ENCODE measurements at regions not wholly inside any gene's neighbourhood (a gene's known extent, or its start where the extent isn't known, plus 50 kb on each side); places are given as distances from the start of the nearest gene placed in this dataset.

DNA sequence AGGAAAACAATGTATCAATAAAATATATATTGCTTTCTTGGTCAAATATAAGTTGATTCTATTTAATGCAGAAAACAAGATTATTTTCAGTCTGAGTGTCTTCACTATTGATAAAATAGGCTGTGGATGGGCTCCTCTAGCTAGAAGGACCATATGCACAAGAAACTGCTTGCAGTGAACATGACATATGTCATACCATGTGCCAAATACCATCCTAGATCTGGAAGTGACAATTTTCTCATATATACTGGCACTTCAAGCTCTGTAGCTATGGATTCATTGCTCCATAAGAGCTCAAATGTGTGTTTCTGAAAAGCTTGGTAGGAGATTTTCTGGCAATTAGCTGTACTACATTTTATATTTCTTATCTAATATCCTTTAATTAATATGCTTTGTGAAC, 95.6 kb upstream of the CDH6 start:
- no peak for DNase-seq

- DNase-seq, result no peak
Observed at GRCh38 chr5:31096238-31096865, 97.1 kb upstream of the CDH6 start.

- no peak for DNase-seq
Observed at GRCh38 chr5:31095796-31096195, 97.7 kb upstream of the CDH6 start.

GRCh38 chr5:31091501-31091900, 102.0 kb upstream of the CDH6 start:
- DNase-seq, result no peak

GRCh38 chr5:31090467-31090866, 103.0 kb upstream of the CDH6 start:
- no peak for DNase-seq

GRCh38 chr5:31086839-31087415, 106.6 kb upstream of the CDH6 start:
- no peak for DNase-seq

DNA sequence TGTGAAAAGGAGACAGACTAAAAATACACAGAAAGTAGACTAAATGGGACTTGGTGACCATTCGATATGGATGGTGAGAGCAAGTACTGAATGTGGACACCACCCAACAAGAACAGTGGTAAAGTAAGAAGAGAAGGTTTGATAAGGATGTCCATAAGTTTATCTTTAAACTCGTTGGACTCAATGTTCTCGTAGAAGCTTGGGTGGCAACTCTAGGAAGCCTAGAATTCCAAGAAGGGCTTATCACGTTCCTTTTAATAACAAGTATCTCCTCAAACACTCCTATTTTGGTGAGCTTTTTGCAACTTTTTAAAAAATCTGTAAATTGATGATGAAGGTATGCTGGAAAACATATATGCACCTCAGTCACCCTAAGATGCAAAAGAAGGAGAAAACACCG, 108.6 kb upstream of the CDH6 start:
- DNase-seq, result no peak

- no peak for DNase-seq
Observed at GRCh38 chr5:31083364-31083763, 110.1 kb upstream of the CDH6 start.

- DNase-seq, result no peak
Observed at GRCh38 chr5:31079668-31080067, 113.8 kb upstream of the CDH6 start.

DNA sequence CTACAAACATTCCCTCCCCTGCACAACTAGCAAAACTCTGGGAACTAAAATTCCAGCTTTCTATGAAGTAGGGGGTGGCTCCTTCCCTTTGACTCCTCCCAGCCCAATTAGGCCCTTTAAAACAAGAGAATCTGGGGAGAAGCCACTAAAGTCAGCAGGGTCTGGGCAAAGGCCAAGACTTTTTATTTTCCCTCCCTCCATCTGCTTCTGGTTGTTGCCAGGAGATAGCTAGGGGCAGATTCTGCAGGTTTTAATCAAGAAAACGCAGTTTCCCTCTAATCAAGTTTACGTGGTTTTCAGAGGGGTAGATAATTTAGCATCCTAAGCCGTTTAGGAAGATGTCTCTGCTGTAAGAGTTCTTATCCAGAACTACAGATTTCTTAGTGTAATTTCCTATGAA, 114.5 kb upstream of the CDH6 start:
- DNase-seq, result no peak

DNA sequence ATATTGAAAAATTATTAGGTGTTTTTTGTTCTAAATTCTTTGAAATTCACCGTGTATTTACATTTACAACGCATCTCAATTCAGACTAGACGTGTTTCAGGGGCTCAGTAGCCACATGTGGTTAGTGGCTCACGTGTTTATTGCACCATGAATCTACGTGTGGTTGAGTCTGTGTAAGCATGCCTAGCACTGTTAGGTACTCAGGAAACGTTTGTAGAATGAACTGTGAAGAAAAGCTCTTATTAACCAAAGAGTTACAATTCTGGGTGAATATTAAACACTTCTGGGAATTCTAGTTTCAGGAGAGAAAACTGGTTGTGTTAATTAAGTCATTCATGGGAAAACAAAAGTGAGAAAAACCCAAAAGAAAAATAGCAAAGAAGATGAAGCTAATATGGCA, 117.5 kb upstream of the CDH6 start:
- DNase-seq, result no peak

DNA sequence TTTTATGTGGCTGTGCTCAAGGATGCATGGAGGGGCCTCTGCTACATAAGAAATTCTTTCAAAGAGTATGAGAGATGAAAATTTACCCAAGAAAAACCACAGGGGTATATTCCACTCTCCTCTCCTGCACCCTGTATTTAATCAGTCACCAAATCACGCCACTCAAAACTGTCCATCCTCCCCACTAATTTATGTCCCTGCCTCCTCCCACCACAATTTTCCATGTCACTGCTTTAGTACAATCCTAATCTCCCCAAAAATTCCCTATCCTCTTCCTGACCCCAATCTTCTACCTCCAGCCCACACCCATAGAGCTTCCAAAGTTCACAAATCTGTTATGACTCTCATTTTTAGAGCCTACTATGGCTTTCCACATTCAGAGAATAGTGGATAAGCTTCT, 125.2 kb upstream of the CDH6 start:
- DNase-seq, result no peak

DNA sequence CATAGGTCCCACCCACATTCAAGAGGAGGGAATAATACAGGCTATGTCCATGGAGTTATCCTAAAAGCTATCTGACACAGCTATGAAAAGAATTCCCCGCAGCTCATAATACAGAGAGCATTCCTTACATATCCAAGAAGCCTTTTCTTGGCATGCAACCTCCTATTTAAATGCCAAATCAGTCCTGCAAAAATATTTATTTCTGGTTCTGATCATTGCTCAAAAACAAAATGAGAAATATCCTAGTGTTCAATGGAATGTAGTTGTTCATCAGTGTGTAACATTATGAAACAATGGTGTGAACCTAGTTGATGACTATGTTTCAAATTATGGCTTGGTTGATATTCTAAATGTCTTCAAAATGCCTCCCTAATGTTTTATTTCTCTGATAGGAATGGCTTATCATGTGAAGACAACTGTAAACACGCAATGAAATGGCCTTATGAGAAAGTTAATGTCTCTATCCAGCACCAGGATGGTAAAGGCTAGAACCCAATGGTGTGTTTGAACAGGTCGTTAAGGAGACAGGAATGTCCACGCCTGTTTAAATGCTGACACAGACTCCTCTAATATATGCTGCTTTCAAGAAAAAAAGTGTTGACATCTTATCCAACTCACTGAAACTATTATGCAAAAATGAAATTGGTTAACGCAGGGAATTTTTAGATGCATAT, 126.7 kb upstream of the CDH6 start:
- DNase-seq, result no peak

DNA sequence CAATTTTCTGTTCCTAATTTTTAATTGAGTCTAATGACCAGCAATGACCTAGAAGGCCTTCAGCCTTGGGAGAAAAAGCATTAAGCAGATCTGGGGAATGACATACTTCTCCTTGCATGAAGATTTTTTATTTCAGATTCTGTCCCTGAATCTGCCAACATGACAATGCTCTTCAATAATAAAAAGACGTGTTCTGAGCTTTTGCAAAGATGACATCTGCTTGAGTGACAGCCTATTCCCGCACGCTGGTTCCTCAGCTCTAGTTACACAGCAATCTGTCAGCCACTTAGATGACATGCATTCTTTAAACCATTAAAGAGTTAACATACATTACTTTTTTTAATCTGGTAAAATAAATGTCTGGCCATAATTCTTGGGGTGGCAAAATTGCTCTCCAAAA, 129.3 kb upstream of the CDH6 start:
- no peak for DNase-seq

DNA sequence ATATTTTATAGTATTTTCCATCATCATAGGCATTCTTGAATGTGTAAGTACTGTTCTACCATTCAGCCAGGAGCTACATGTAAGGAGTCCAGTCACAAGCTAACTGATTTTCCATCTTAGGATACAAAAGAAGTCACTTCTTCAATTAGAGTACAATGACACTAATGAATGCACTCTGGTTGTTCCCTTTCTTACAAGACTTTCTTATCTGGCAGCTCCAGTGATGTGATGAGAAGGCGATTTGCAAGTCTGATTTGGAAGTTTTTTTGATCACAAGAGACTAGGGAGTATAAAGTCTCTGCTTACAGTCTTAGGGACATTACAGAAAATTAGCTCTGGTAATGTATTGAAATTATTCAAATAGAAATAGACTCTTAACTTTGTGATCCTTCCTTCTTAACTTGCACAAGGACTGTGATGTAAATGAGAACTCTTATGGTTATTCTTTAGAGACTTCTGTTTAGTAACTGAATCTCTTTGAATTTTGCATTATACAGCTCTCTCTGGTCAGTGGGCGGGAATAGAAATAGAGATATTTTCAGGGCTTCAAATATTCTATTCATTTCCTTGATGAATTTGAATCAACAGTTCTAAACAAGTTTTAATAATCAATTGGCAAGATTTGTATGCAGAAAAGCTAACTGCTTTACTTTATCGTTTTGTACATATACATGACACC, 130.4 kb upstream of the CDH6 start:
- no peak for DNase-seq

- no peak for DNase-seq
Observed at GRCh38 chr5:31059889-31060288, 133.6 kb upstream of the CDH6 start.

- DNase-seq, result no peak
Observed at GRCh38 chr5:31054453-31054852, 139.0 kb upstream of the CDH6 start.

DNA sequence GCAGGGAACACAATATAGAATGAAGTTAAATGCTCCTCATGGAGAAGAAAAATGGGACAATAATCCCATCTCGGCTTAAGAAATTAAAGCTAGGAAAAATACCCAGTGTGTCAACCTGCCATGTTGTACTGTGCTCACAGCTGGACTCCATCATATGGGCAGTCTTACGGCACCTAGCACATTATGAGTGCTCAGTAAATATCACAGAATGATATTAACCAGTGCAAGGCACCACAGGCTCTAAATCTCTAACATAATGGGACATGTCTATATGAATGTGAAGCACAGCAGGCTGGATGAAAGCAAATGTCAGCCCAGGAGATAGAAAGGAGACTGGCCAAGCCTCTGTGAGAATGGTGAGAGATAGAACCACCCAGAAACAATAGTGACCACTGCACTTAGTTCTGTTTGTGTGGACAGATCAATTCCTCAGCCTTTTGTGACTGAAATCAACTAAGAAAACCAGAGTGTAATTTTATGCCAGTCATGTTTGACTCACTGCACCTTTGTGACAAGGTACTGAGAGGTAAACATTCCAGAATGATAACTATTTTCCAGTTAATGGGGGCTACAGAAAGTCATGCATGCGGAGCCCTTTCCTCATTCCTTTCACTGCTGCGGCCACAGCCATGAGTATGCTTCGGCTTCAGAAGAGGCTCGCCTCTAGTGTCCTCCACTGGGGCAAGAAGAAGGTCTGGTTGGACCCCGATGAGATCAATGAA, 140.4 kb upstream of the CDH6 start:
- no peak for DNase-seq

DNA sequence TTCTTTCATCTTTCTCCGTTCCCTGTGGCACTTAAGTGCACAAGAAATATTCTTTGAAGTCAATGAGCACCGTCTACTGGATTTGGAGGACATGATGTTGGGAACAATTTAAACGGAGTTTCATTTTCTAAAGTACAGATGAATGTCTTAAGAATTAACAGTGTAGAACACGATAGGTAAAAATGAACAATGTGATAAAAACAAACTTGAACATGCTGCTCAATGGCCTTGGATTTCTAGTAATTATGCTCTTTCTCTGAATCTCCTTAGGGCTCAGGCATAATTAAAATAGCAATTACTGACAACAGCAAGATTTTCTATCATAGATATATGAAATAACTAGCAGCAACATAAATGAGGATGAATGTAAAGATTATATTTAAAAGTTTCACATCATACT, 142.2 kb upstream of the CDH6 start:
- DNase-seq, result no peak

- no peak for DNase-seq
Observed at GRCh38 chr5:31049936-31050704, 143.4 kb upstream of the CDH6 start.

DNA sequence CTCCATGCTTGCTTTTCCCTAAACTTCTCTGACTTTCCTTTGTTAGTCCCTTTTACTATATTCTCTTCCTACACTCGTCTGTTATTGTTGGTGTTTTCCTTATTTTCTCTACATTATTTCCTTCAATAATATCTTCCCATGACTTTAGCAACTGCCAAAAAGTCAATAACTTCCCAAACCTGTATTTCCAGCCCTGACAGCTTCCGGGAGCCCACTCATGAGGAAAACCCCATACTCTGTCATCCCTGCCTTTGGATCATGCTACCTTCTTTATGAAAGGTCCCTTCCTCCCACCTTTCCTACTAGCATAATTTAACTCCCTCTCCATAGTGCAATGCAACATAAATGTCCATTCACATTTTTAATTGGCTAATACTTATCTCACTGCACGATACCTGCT, 144.0 kb upstream of the CDH6 start:
- DNase-seq, result no peak
